ENCODE measurements at regions not wholly inside any gene's neighbourhood (a gene's known extent, or its start where the extent isn't known, plus 50 kb on each side); places are given as distances from the start of the nearest gene placed in this dataset.

DNA sequence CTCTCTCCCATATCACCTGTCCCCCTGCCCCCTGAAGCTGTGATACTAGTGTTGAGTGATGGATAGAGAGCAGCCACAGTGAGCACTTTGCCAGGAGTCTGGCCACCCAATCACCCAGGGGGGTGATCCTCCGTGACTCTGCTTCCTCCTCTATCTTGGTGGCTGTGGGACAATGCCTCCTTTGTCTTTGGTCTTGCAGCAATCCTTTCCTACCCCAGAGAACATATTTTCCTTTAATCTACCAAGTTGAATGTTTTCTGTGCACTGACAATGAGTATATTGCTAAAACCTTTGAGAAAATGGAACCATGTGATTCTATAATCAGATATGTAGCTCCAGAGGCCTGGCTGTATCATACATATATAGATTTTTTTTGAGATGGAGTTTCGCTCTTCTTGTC, 58.1 kb upstream of the HEPHL1 start:
- no peak for TF ChIP-seq CHD1 (IDR thresholded peaks at IDR 0.05; ENCODE audit: low read depth, low read length)
- TF ChIP-seq SPI1 (IDR thresholded peaks at IDR 0.05; ENCODE audit: borderline replicate concordance, insufficient read depth, low read depth, low read length), result no peak
- no peak for TF ChIP-seq EZH2 (IDR thresholded peaks at IDR 0.05; ENCODE audit: borderline replicate concordance, control insufficient read depth, low read depth, low read length)
- TF ChIP-seq, protein P1, sequence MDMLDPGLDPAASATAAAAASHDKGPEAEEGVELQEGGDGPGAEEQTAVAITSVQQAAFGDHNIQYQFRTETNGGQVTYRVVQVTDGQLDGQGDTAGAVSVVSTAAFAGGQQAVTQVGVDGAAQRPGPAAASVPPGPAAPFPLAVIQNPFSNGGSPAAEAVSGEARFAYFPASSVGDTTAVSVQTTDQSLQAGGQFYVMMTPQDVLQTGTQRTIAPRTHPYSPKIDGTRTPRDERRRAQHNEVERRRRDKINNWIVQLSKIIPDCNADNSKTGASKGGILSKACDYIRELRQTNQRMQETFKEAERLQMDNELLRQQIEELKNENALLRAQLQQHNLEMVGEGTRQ (IDR thresholded peaks at IDR 0.05; ENCODE audit: borderline replicate concordance, low read depth, low read length), result no peak
- TF ChIP-seq, protein P2, sequence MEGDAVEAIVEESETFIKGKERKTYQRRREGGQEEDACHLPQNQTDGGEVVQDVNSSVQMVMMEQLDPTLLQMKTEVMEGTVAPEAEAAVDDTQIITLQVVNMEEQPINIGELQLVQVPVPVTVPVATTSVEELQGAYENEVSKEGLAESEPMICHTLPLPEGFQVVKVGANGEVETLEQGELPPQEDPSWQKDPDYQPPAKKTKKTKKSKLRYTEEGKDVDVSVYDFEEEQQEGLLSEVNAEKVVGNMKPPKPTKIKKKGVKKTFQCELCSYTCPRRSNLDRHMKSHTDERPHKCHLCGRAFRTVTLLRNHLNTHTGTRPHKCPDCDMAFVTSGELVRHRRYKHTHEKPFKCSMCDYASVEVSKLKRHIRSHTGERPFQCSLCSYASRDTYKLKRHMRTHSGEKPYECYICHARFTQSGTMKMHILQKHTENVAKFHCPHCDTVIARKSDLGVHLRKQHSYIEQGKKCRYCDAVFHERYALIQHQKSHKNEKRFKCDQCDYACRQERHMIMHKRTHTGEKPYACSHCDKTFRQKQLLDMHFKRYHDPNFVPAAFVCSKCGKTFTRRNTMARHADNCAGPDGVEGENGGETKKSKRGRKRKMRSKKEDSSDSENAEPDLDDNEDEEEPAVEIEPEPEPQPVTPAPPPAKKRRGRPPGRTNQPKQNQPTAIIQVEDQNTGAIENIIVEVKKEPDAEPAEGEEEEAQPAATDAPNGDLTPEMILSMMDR (IDR thresholded peaks at IDR 0.05 in 2 of 3, conservative IDR thresholded peaks at IDR 0.05 in 1 of 3; ENCODE audit: control insufficient read depth in 2 of 3, extremely low read depth in 1 of 3, insufficient read depth in 1 of 3, low read depth in 3 of 3, low read length in 3 of 3), result no peak
- TF ChIP-seq ZNF384 (IDR thresholded peaks at IDR 0.05; ENCODE audit: borderline replicate concordance, low read depth, low read length), result no peak

Data from GM12878 (cell line).